ENCODE measurements at regions not wholly inside any gene's neighbourhood (a gene's known extent, or its start where the extent isn't known, plus 50 kb on each side); places are given as distances from the start of the nearest gene placed in this dataset.
A peak's percentile ranks its signal among the peaks of the same experiment; 100 is the strongest.

GRCh38 chr2:60679036-60679780 lies 76.9 kb upstream of the PAPOLG start:
- WGBS, 4 donors, result 59 to 71% (median 65%) methylated on average over 8 to 9 of the region's 9 CpGs
- peak in 2 of 4 donors; percentile 19 to 40 for ATAC-seq
- intact Hi-C loops (cut with DNase I), result no loop called here

GRCh38 chr2:60693551-60693950 lies 62.5 kb upstream of the PAPOLG start:
- no peaks in the 10 kb centered on the region for H3K4me1 ChIP-seq
- 86 to 93% (median 88%) methylated on average over 3 of the region's 3 CpGs for WGBS, 4 donors
- H3K4me3 ChIP-seq, result no peak overlapping the region
- H3K9me3 ChIP-seq, result no peaks in the 10 kb centered on the region
- no peak for TF ChIP-seq CTCF (IDR thresholded peaks at IDR 0.05)
- TF ChIP-seq POLR2A (IDR thresholded peaks at IDR 0.05), result no peak
- peaks cover 0 to 15% (median 0%) of the 10 kb centered on the region in 9 donors for H3K27me3 ChIP-seq
- no peak overlapping the region for H3K27ac ChIP-seq
- H3K36me3 ChIP-seq, result no peaks in the 10 kb centered on the region
- DNase-seq, result no peak
- no peak for ATAC-seq
- intact Hi-C loops (cut with DNase I), result no loop called here

More at GRCh38 chr2:60679036-60679780, 76.9 kb upstream of the PAPOLG start:
- peak in 1 of 5 donors; percentile 28 for DNase-seq
- no peak for TF ChIP-seq POLR2A (IDR thresholded peaks at IDR 0.05)
- TF ChIP-seq CTCF (IDR thresholded peaks at IDR 0.05), result no peak
- Histone ChIP-seq H3K9me3 (no peaks in the 10 kb centered on the region), H3K27me3 (peaks cover 0 to 5% (median 0%) of the 10 kb centered on the region in 9 donors), H3K36me3 (no peaks in the 10 kb centered on the region), H3K4me3 (no peak overlapping the region), H3K27ac (no peak overlapping the region), H3K4me1 (peaks cover 0 to 7% (median 0%) of the 10 kb centered on the region in 12 donors)

- TF ChIP-seq CTCF (IDR thresholded peaks at IDR 0.05) (no peak), POLR2A (IDR thresholded peaks at IDR 0.05) (no peak)
- intact Hi-C loops (cut with DNase I), result no loop called here
- Histone ChIP-seq H3K36me3 (no peaks in the 10 kb centered on the region), H3K4me1 (no peaks in the 10 kb centered on the region), H3K9me3 (no peaks in the 10 kb centered on the region), H3K27me3 (peaks cover 0 to 8% (median 0%) of the 10 kb centered on the region in 9 donors), H3K27ac (no peak overlapping the region), H3K4me3 (no peak overlapping the region)
- DNase-seq (no peak), ATAC-seq (no peak)
- 67 to 77% (median 72%) methylated on average over 4 of the region's 4 CpGs for WGBS, 4 donors
These were observed 60.3 kb upstream of the PAPOLG start for GRCh38 chr2:60695793-60696192.

- TF ChIP-seq CTCF (IDR thresholded peaks at IDR 0.05) (no peak), POLR2A (IDR thresholded peaks at IDR 0.05) (no peak)
- no peak for ATAC-seq
- Histone ChIP-seq H3K4me1 (no peaks in the 10 kb centered on the region), H3K27ac (no peak overlapping the region), H3K9me3 (no peaks in the 10 kb centered on the region), H3K27me3 (peaks cover 0 to 2% (median 0%) of the 10 kb centered on the region in 9 donors), H3K4me3 (no peak overlapping the region), H3K36me3 (no peaks in the 10 kb centered on the region)
- 70 to 79% (median 74%) methylated on average over 4 of the region's 4 CpGs for WGBS, 4 donors
- intact Hi-C loops (cut with DNase I), result no loop called here
- no peak for DNase-seq
These were observed 56.5 kb upstream of the PAPOLG start for GRCh38 chr2:60699617-60700016.
